Gastrocnemius medialis (tissue), 4 donors: ENCODE measurements at regions not wholly inside any gene's neighbourhood (a gene's known extent, or its start where the extent isn't known, plus 50 kb on each side); places are given as distances from the start of the nearest gene placed in this dataset.

Experiments used
- ATAC-seq, 2 donors: fragments of 150-250 bp; one replicate each; pipeline ENCODE4 v1.9.1; 2016
- DNase-seq, 2 donors: peaks; one replicate each; pipeline ENCODE4 v3.0.0-alpha.2; 2019
- H3K27ac ChIP-seq, 4 donors: fragments of 200-600 bp; sonication (generic); 1 replicate in 1 of 4; 2 replicates in 3 of 4; pipeline ENCODE4 v1.5.1; 2016 to 2018; ENCODE audit warnings: mild to moderate bottlenecking in 2 of 4, moderate library complexity in 1 of 4
- H3K27me3 ChIP-seq, 3 donors: fragments of 200-600 bp; sonication (generic) in 2 of 3; 1 replicate in 1 of 3; 2 replicates in 2 of 3; pipeline versions ENCODE4 v1.5.1 to v1.6.0; 2016 to 2019; ENCODE audit warnings: mild to moderate bottlenecking in 1 of 3, moderate library complexity in 1 of 3
- H3K36me3 ChIP-seq, 2 donors: fragments of 200-600 bp; sonication (generic) in 1 of 2; one replicate each; pipeline ENCODE4 v1.5.1; 2017 to 2018
- H3K4me1 ChIP-seq, 2 donors: fragments of 200-600 bp; sonication (generic) in 1 of 2; one replicate each; pipeline ENCODE4 v1.5.1; 2016 to 2017; ENCODE audit warnings: mild to moderate bottlenecking in 2 of 2
- H3K4me3 ChIP-seq, 4 donors: fragments of 200-600 bp; sonication (generic) in 3 of 4; 1 replicate in 1 of 4; 2 replicates in 3 of 4; pipeline ENCODE4 v1.5.1; 2016 to 2019; ENCODE audit warnings: mild to moderate bottlenecking in 2 of 4
- H3K9me3 ChIP-seq, 3 donors: fragments of 200-600 bp; sonication (generic) in 2 of 3; 1 replicate in 1 of 3; 2 replicates in 2 of 3; pipeline ENCODE4 v1.5.1; 2016 to 2019
- CTCF ChIP-seq, 5 experiments: fragments of 450-650 bp in 3 of 5; fragments of 200-600 bp in 2 of 5; sonication (generic) in 2 of 5; IDR thresholded peaks in 4 of 5; conservative IDR thresholded peaks in 1 of 5; 1 replicate in 4 of 5; 2 replicates in 1 of 5; pipeline ENCODE4 v1.5.1; 2016 to 2019; ENCODE audit warnings: antibody characterized with exemption in 5 of 5, mild to moderate bottlenecking in 3 of 5, moderate library complexity in 3 of 5
- POLR2A ChIP-seq, 2 donors: fragments of 450-650 bp; IDR thresholded peaks; one replicate each; pipeline ENCODE4 v1.6.1; 2017; ENCODE audit warnings: antibody characterized with exemption in 2 of 2, mild to moderate bottlenecking in 2 of 2, moderate library complexity in 2 of 2
- in situ Hi-C, 4 donors: fragments of 200-750 bp; cut with MboI; loops; one replicate each; pipeline versions ENCODE4 v1.15.0 to v1.8.0; 2017; ENCODE audit warnings: low sequenced_read_pairs in 4 of 4
- intact Hi-C: fragments of 100-400 bp; cut with DNase I; formaldehyde crosslinking; loops from one replicate; pipeline ENCODE4 v1.15.1; 2023; ENCODE audit warnings: low total_unique reads

- ATAC-seq (no peak), DNase-seq (no peak)
- TF ChIP-seq POLR2A (IDR thresholded peaks at IDR 0.05) (no peak), CTCF (IDR thresholded peaks at IDR 0.05 in 4 of 5, conservative IDR thresholded peaks at IDR 0.05 in 1 of 5) (no peak)
- Histone ChIP-seq H3K36me3 (no peaks in the 10 kb centered on the region), H3K9me3 (no peaks in the 10 kb centered on the region), H3K4me1 (no peaks in the 10 kb centered on the region), H3K27ac (no peak overlapping the region), H3K4me3 (no peak overlapping the region), H3K27me3 (no peaks in the 10 kb centered on the region)
- intact Hi-C loops (no loop called here), in situ Hi-C loops (no loop called here)
Measured at GRCh38 chr5:51484326-51484725, 101.1 kb downstream of the ISL1 start.

- no peaks in the 10 kb centered on the region for H3K9me3 ChIP-seq
- H3K27ac ChIP-seq, result no peak overlapping the region
- no peaks in the 10 kb centered on the region for H3K4me1 ChIP-seq
- H3K4me3 ChIP-seq, result no peak overlapping the region
- intact Hi-C loops (no loop called here), in situ Hi-C loops (no loop called here)
- ATAC-seq (no peak), DNase-seq (no peak)
- H3K36me3 ChIP-seq, result no peaks in the 10 kb centered on the region
- TF ChIP-seq CTCF (IDR thresholded peaks at IDR 0.05 in 4 of 5, conservative IDR thresholded peaks at IDR 0.05 in 1 of 5) (no peak), POLR2A (IDR thresholded peaks at IDR 0.05) (no peak)
- no peaks in the 10 kb centered on the region for H3K27me3 ChIP-seq
Measured at GRCh38 chr5:51486158-51486557, 102.9 kb downstream of the ISL1 start.

GRCh38 chr5:51487952-51488351, 104.7 kb downstream of the ISL1 start:
- Histone ChIP-seq H3K27ac (no peak overlapping the region), H3K4me1 (no peaks in the 10 kb centered on the region), H3K27me3 (no peaks in the 10 kb centered on the region), H3K4me3 (no peak overlapping the region), H3K9me3 (no peaks in the 10 kb centered on the region), H3K36me3 (no peaks in the 10 kb centered on the region)
- in situ Hi-C loops, result no loop called here
- TF ChIP-seq CTCF (IDR thresholded peaks at IDR 0.05 in 4 of 5, conservative IDR thresholded peaks at IDR 0.05 in 1 of 5) (no peak), POLR2A (IDR thresholded peaks at IDR 0.05) (no peak)
- intact Hi-C loops, result no loop called here
- ATAC-seq (no peak), DNase-seq (no peak)

- Histone ChIP-seq H3K4me3 (no peak overlapping the region), H3K9me3 (no peaks in the 10 kb centered on the region), H3K36me3 (no peaks in the 10 kb centered on the region), H3K4me1 (no peaks in the 10 kb centered on the region), H3K27me3 (no peaks in the 10 kb centered on the region), H3K27ac (no peak overlapping the region)
- DNase-seq (no peak), ATAC-seq (no peak)
- in situ Hi-C loops (no loop called here), intact Hi-C loops (no loop called here)
- TF ChIP-seq CTCF (IDR thresholded peaks at IDR 0.05 in 4 of 5, conservative IDR thresholded peaks at IDR 0.05 in 1 of 5), result no peak
- TF ChIP-seq POLR2A (IDR thresholded peaks at IDR 0.05), result no peak
Measured at GRCh38 chr5:51488803-51489642, 105.8 kb downstream of the ISL1 start.

- Histone ChIP-seq H3K27ac (no peak overlapping the region), H3K36me3 (no peaks in the 10 kb centered on the region), H3K9me3 (no peaks in the 10 kb centered on the region), H3K4me3 (no peak overlapping the region), H3K4me1 (no peaks in the 10 kb centered on the region), H3K27me3 (no peaks in the 10 kb centered on the region)
- in situ Hi-C loops, result no loop called here
- DNase-seq, result no peak
- no peak for ATAC-seq
- no peak for TF ChIP-seq CTCF (IDR thresholded peaks at IDR 0.05 in 4 of 5, conservative IDR thresholded peaks at IDR 0.05 in 1 of 5)
- no peak for TF ChIP-seq POLR2A (IDR thresholded peaks at IDR 0.05)
- intact Hi-C loops, result no loop called here
Measured at GRCh38 chr5:51494821-51495220, 111.6 kb downstream of the ISL1 start.
